SK-N-SH treated with all-trans-retinoic acid at 6 μM for 48 hours (cell line): ENCODE measurements at regions not wholly inside any gene's neighbourhood (a gene's known extent, or its start where the extent isn't known, plus 50 kb on each side); places are given as distances from the start of the nearest gene placed in this dataset.

ENCODE experiments used
- ATAC-seq: fragments of 200-7000 bp; cut with Tn5 transposase; 3 replicates; pipeline ENCODE4 v1.9.1; 2020; ENCODE audit warnings: mild to moderate bottlenecking, moderate library complexity
- ARNTL ChIP-seq: fragments of 450-650 bp; formaldehyde crosslinking; IDR thresholded peaks from 2 replicates; pipeline ENCODE4 v1.5.0; 2020; ENCODE audit warnings: low read depth, mild to moderate bottlenecking, moderate library complexity, borderline replicate concordance
- BACH2 ChIP-seq: fragments of 250-450 bp; sonication (Bioruptor Pico); IDR thresholded peaks from 2 replicates; pipeline ENCODE4 v1.9.0; 2021; ENCODE audit warnings: mild to moderate bottlenecking, borderline replicate concordance
- CREB5 ChIP-seq: fragments of 250-450 bp; sonication (Bioruptor Pico); IDR thresholded peaks from 2 replicates; pipeline ENCODE4 v1.5.1; 2020; ENCODE audit warnings: low read depth, mild to moderate bottlenecking, moderate library complexity
- CSDC2 ChIP-seq: fragments of 250-450 bp; sonication (Bioruptor Pico); IDR thresholded peaks from 2 replicates; pipeline ENCODE4 v1.5.0; 2020; ENCODE audit warnings: mild to moderate bottlenecking, moderate library complexity
- ESRRG ChIP-seq: fragments of 250-450 bp; sonication (Bioruptor Pico); IDR thresholded peaks from 2 replicates; pipeline ENCODE4 v1.6.1; 2021; ENCODE audit warnings: mild to moderate bottlenecking
- GLIS3 ChIP-seq: fragments of 250-450 bp; sonication (Bioruptor Pico); IDR thresholded peaks from 2 replicates; pipeline ENCODE4 v1.5.0; 2020; ENCODE audit warnings: mild to moderate bottlenecking, moderate library complexity
- ISL1 ChIP-seq: fragments of 250-450 bp; sonication (Bioruptor Pico); IDR thresholded peaks from 2 replicates; pipeline ENCODE4 v2.1.2; 2022; ENCODE audit warnings: mild to moderate bottlenecking, moderate library complexity
- OSR1 ChIP-seq: fragments of 250-450 bp; sonication (Bioruptor Pico); IDR thresholded peaks from 2 replicates; pipeline ENCODE4 v1.8.0; 2022; ENCODE audit warnings: moderate library complexity, mild to moderate bottlenecking, inconsistent platforms
- PATZ1 ChIP-seq: fragments of 250-450 bp; sonication (Bioruptor Pico); IDR thresholded peaks from 2 replicates; pipeline ENCODE4 v1.8.0; 2020; ENCODE audit warnings: mild to moderate bottlenecking, moderate library complexity, borderline replicate concordance
- PPARA ChIP-seq: fragments of 250-450 bp; sonication (Bioruptor Pico); IDR thresholded peaks from 2 replicates; pipeline ENCODE4 v1.5.0; 2020; ENCODE audit warnings: mild to moderate bottlenecking, borderline replicate concordance
- SNAI2 ChIP-seq: fragments of 250-450 bp; sonication (Bioruptor Pico); IDR thresholded peaks from 2 replicates; pipeline ENCODE4 v1.5.0; 2020; ENCODE audit warnings: mild to moderate bottlenecking, moderate library complexity
- TCF4 ChIP-seq: fragments of 250-450 bp; sonication (Bioruptor Pico); IDR thresholded peaks from 2 replicates; pipeline ENCODE4 v1.8.0; 2021; ENCODE audit warnings: mild to moderate bottlenecking, moderate library complexity, borderline replicate concordance
- TSHZ2 ChIP-seq: fragments of 250-450 bp; sonication (Bioruptor Pico); IDR thresholded peaks from 2 replicates; pipeline ENCODE4 v1.5.0; 2020; ENCODE audit warnings: mild to moderate bottlenecking, moderate library complexity
- ZC3H10 ChIP-seq: fragments of 250-450 bp; sonication (Bioruptor Pico); IDR thresholded peaks from 2 replicates; pipeline ENCODE4 v1.5.1; 2021; ENCODE audit warnings: mild to moderate bottlenecking, moderate library complexity
- ZFP3 ChIP-seq: fragments of 250-450 bp; sonication (Bioruptor Pico); IDR thresholded peaks from 2 replicates; pipeline ENCODE4 v1.5.0; 2020; ENCODE audit warnings: mild to moderate bottlenecking, moderate library complexity
- ZFP30 ChIP-seq: fragments of 450-650 bp; formaldehyde crosslinking; IDR thresholded peaks from 2 replicates; pipeline ENCODE4 v1.5.0; 2022; ENCODE audit warnings: mild to moderate bottlenecking, moderate library complexity
- ZNF565 ChIP-seq: fragments of 450-650 bp; formaldehyde crosslinking; conservative IDR thresholded peaks from 2 replicates; pipeline ENCODE4 v1.5.0; 2020; ENCODE audit warnings: low read depth, mild to moderate bottlenecking, moderate library complexity
- ZNF70 ChIP-seq: fragments of 450-650 bp; formaldehyde crosslinking; IDR thresholded peaks from 2 replicates; pipeline ENCODE4 v1.5.0; 2020; ENCODE audit warnings: mild to moderate bottlenecking, moderate library complexity
- ZNF8 ChIP-seq: fragments of 450-650 bp; formaldehyde crosslinking; IDR thresholded peaks from 2 replicates; pipeline ENCODE4 v1.5.0; 2020; ENCODE audit warnings: mild to moderate bottlenecking, moderate library complexity

GRCh38 chr7:140231771-140232491, 55.1 kb upstream of the KDM7A start:
- no peak for ATAC-seq
- no peak for TF ChIP-seq ARNTL
- no peak for TF ChIP-seq ZFP30 (CRISPR knock-in tag)
- no peak for TF ChIP-seq SNAI2
- TF ChIP-seq ZNF8: no peak
- no peak for TF ChIP-seq TSHZ2
- TF ChIP-seq PPARA (CRISPR knock-in tag): no peak
- no peak for TF ChIP-seq OSR1 (CRISPR knock-in tag)
- no peak for TF ChIP-seq ZC3H10 (CRISPR knock-in tag)
- no peak for TF ChIP-seq PATZ1 (CRISPR knock-in tag)
- TF ChIP-seq ZFP3: no peak
- TF ChIP-seq ESRRG (CRISPR knock-in tag): no peak
- no peak for TF ChIP-seq ZNF565 (CRISPR knock-in tag)

GRCh38 chr7:140230861-140231770, 54.3 kb upstream of the KDM7A start:
- TF ChIP-seq GLIS3 (CRISPR knock-in tag): 0 out of 2 replicates have a peak, but pooled peaks have one; percentile 10
- TF ChIP-seq TCF4 (CRISPR knock-in tag): no peak
- TF ChIP-seq ZNF70 (CRISPR knock-in tag): 0 out of 2 replicates have a peak, but pooled peaks have one; percentile 23
- peak; percentile 23; the same call in 1 of the 2 replicates for TF ChIP-seq SNAI2
- no peak for TF ChIP-seq CREB5 (CRISPR knock-in tag)
- TF ChIP-seq ISL1: no peak
- TF ChIP-seq CSDC2 (CRISPR knock-in tag): no peak
- TF ChIP-seq ZFP3: no peak
- TF ChIP-seq TSHZ2: peak; percentile 83
- TF ChIP-seq BACH2 (CRISPR knock-in tag): no peak
- peak; percentile 89 for ATAC-seq

- no peak for TF ChIP-seq ISL1
- peak; percentile 3; the same call in 2 of the 3 replicates for ATAC-seq
These were observed 53.7 kb upstream of the KDM7A start for GRCh38 chr7:140230516-140230860.
